GM21528 (cell line): ENCODE measurements at regions not wholly inside any gene's neighbourhood (a gene's known extent, or its start where the extent isn't known, plus 50 kb on each side); places are given as distances from the start of the nearest gene placed in this dataset.
"Not testable (repeated sequence)": the region's sequence is repeated elsewhere in the genome, so short reads cannot be mapped to it uniquely, and the experiment has no call there.

Source experiments
- ATAC-seq: cut with Tn5 transposase; IDR thresholded peaks from one replicate; pipeline ENCODE4 v1.9.1; 2021; ENCODE audit warnings: mild to moderate bottlenecking, moderate library complexity; ENCODE audit not compliant: unreplicated experiment, low FRiP score

DNA sequence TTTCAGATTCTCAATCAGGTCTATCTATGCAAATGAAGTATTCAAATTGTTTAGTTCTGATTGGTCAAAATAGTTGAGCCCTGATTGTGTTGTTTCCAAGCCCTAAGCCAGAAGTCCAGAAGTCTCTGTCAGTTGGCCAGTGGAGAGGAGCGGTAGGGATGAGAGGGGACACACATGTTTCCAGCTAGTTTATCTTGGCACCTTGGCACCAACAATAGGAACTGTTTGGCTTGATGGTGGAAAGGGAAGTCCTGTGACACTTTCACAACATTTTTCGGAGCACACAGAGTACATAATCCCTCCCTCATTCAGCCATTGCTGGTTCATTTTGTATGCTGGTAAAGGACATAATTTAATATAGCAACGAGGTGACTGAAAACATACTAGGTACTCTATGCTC is 1661.6 kb downstream of the SUCLG1 start:
- no peak for ATAC-seq

DNA sequence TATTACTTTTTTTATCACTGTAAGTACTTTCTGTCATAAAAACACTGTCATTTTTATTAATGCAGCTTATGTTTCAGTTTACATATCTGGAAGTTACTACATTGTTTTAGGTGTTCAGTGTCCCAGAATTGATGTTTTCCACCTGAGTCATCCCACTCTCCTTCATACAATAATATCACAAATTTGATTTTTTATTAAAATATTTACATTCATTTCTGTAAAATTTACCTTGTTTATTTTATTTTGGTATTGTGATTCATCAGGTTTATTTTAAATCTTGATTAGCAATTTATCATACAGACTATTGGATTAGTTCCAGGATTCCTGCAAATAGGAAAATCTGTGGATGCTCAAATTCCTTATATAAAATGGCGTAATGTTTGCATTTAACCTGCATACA is 1662.9 kb downstream of the SUCLG1 start:
- ATAC-seq, result no peak

DNA sequence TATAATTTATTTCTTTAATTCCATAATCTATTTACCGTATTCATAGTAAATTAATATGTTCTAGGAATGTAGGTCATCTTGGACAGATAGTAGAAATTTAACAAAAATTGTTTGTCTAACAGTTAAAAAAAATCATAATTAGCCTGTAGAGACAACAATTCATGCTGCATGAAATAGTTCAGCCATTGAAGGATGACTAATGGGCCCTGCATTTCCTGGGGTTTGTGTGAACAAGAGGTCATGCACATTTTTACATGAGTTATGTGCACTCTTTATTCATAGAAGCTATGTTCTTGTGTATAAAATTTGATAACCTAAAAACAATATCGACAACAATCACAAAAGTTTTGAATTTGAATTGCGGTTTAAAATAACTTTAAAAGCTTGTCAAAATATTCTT is 1663.6 kb downstream of the SUCLG1 start:
- ATAC-seq, result no peak

DNA sequence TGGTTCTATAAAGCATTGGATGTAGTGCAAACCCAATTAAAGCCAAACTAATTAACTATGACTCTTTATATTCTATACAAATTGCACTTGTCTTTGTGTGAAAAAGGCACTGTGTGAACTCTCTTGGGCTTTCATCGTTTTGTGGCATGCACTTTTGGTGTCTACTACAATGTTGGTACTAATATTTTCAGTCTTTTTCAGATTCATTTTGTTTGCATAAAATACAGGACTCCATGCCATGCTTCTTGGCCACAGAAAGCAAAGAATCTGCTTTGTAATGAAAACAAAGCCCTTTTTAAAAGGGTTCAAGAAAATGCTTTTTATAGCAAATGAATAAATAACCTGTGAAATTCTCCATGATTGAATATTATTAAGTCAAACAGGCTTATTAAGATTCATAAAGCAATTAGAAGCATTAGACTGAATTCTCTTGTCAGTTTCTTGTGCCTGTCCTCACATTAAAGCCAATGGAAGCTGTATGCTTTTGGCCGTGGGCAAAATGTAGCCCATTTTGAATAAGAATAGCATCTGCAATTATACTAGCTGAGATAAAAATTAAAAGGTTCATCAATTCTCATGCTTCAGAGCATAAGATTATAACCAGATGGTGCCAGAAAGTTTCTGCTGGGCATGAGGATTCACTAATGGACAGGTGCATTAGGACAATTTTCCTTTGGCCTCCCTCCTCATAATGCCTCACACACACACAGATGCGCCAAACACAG is 1665.2 kb downstream of the SUCLG1 start:
- ATAC-seq, result no peak

DNA sequence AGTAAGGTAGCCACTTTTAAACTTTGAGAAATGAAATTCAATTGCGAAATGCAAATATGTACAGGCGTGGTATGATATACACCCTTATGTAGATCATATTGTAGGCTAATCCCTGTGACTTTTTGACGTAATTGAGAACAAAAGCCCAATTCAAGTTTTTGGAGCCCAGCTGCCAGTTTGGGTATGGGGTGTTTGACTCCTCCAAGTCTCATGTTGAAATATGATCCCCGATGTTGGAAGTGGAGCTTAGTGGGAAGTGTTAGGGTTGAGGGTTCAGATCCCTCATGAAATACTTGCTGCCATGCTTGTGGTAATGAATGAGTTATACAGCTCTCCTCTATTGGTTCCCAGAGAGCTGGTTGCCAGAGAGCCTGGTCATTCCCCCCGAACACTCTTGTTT is 1666.8 kb downstream of the SUCLG1 start:
- ATAC-seq, result no peak

DNA sequence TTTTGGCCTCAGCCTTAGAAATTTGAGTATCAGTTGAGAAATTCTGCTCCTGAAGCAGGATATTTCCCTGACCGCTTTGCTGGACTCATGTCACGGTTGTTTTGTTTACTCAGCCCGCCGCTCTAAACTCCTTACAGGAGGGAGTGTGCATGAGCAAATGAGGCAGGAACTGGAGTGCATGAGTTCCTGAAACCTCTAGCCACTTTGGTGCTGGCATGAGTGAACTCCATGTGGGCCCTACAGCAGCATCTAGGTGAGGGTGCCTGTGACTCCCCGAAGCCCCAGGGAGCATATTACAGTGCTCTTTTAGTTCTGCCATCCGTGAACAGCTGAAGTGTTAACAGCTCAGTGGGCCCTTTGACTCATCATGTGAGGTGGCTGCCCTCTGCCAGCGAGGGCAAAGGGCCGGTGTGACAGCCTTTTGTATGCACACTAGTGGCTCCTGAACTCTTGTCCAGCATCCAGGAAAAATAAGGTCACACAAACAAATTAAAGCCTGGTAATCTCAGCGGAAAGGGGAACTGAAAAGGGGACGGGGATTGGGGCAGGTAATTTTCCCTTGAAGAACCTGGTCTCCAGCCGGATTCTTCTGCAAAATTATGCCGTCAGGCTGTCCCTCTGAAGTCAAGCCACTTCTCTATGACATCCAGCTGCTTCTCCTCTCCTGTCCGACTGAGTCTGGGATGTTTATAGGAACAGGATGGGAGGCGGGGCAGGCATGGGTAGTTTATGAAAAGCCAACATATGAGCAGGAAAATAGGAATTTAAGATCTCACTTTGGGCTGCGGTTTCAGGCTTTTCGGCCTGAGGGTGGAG is 1668.7 kb downstream of the SUCLG1 start:
- ATAC-seq, result no peak

DNA sequence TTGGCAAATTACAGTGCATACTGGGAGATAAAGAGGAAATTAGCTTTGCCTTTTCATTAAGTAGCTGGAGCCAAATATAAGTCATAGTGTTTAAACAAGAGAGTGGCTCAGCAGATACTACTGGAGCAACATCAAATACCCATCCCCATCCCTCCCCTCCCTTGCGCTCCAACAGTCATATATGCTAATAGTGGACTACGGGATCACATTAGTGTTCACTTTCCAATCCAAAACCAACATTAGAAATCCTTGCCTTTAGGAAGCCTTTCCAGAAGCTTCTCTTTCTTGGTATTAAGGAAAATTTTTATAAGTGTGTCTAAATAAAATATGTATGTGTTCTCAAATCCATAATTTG is 1669.3 kb downstream of the SUCLG1 start:
- no peak for ATAC-seq

DNA sequence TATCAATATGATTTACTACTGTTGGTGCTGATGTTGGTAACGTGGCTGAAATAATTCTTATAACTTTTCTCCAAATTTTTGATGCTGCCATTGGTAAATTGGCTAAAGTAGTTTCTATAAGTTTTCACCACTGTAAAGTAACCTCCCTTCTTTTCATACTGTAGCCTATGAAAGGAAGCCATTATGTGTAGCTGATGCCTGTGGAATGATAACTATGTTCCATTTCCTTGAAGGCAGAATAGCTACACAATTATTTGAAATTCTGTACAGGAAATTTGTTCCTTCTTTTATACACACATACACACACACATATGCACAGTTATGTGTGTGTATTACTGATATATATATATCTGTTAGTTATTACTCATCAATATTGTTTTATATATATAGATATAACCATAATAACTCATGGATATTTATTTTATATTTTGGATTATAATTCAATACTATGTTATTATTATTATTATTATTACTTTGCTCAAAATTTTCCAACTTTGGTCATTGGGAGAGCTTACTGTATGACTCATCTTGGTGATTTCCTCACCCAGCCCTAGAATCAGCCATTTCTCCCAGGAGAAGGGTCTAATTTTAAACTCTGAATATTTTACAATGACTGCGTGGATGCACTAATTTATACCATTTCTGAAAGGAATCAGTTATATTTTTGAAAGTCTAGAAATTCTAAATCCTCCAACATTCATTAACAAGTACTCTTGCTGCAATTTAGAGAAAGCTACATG is 1677.7 kb downstream of the SUCLG1 start:
- ATAC-seq, result no peak

DNA sequence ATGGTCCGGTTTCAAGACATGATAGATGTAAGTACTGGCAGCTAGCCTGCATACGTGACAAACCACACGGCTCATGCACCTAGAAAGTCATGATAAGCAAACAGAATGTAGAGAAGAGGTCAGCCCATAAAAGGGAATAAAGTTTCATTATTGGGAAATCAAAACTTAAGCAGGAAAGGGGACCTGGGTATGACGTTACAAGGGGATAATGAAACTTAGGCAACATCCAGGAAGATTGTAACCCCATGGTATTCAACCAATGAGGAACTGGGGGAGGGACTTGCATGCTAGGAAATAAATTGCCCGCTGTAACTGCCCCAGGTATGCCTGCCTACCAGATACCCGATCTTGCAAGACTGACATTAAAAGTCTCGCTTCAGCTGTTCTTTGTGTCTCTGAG is 1679.0 kb downstream of the SUCLG1 start:
- no peak for ATAC-seq

DNA sequence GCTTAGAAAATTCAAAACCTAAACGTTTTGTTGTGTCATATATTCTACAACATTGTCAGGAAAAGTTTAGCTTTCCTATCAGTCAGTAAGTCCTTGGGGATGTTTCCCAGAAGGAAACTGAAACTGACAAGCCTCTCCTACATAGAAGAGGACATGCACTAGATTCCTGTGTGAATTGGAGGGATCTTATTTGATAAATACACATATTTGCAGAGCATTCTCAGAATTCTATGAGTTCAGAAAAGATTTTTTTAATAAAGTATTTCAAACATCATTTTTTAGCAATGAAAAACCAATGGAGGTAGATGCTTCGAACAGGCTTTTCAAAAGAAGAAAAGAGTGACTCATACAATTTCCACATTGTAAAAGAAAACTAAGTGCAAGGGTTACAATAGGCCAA is 1706.7 kb downstream of the SUCLG1 start:
- no peak for ATAC-seq

DNA sequence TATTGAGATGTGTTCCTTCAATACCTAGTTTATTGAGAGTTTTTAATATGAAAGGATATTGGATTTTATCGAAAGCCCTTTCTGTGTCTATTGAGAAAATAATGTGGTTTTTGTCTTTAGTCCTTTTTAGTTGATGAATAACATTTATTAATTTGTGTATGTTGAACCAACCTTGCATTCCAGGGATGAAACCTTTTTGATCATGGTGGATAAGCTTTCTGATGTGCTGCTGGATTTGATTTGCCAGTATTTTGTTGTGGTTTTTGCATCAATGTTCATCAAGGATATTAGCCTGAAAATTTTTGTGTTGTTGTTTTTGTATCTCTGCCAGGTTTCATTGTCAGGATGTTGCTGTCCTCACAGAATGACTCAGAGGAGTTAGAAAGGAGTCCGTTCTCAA is 1710.4 kb downstream of the SUCLG1 start:
- ATAC-seq, result no peak

DNA sequence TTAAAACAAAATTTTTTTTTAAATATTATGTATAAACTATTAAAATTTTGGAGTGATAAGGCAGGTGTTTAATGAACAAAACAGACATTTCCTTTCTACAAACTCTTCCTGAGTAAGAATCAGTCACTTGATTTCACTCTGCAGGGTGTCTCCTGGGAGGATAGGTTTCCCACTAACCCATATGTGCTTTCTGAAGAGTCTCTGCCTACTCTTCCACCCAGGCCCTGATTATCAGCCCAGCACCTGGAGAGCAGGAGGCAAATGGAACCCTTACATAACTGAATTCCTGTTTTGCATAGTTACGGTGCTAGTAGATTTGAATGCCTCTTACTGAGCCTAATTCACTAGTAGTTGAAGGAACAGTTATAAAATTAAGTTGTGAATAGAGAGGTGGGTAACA is 1718.6 kb downstream of the SUCLG1 start:
- ATAC-seq, result no peak

DNA sequence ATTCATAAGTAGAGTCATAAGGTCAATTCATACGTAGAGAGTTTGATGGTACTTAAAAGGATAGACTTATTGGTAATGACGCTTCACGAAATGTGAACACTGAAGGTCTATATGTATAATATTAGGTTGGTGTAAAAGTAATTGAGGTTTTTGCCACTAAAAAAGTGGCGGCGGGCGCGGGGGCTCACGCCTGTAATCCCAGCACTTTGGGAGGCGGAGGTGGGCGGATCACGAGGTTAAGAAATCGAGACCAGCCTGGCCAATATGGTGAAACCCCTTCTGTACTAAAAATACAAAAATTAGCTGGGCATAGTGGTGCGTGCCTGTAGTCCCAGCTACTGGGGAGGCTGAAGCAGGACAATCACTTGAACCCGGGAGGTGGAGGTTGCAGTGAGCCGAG is 1721.1 kb downstream of the SUCLG1 start:
- ATAC-seq, result not testable (repeated sequence)

DNA sequence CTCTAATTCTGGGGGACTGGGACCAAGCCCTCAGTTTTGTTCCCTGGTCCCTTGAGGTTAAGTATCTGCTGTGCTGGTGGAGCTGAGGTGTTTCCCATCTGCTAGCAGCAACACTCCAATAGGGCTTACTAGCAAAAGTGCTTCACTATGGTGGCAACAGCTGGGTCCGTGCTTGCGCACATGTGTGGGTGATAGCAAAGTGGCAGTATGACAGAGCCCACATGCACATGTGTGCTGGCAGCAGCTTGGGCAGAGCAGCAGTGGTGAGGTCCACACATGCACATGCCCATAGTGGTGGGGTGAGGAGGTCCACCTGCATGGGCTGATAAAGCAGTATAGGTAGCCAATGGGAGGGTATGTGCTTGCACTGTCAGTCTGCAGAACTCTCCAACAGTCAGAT is 1723.7 kb downstream of the SUCLG1 start:
- ATAC-seq, result no peak

DNA sequence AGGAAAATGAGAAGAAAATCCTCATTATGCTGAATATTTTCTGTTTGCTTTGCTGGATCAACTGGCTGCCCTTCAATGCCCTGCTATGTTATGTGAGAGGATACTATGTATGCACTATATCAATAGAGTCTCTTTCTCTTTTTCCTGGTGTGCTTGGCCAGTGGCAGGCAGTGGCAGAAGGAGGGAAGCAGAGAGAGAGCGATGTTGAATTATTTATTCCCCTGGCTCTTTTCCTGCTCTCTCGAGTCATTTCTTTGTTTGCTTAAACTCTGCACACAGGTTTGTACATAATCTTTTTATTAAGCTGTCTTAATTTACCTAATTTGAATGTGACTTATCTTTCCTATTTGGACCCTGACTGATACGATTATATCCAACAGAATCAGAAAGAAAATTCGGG is 1727.3 kb downstream of the SUCLG1 start:
- ATAC-seq, result no peak

DNA sequence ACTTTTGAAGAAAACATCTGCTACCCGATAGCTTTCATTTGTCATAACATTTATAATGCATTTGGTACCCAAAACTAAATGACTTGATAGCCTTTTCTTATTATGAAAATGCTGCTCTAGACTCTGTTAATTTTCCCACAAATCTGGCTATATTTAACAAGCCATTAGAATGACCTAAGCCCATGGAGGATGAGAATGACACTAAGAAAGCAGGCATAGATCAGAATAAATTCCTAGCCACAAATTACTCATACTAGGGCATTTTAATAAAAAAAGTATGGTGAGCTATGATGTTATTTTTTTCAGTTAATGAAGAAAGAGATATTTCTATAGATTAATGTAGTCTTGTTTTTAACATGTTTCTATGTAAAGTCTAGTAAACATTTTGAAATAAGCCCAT is 1728.3 kb downstream of the SUCLG1 start:
- no peak for ATAC-seq

DNA sequence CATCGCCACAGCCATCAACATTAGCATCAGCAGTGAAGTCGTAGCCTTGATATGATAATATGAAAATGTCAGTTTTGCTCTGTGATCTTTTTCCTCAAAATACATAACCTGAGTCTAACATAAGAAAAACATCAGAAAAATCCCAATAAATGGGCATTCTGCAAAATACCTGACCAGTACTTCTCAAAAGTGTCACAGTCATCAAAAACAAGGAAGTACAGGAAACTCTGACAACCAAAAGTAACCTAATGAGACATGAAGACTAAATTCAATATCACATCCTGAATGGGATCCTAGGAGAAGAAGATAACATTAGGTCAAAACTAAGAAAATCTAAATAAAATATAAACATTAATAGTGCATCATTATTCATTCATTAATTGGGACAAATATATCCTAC is 1731.0 kb downstream of the SUCLG1 start:
- no peak for ATAC-seq

DNA sequence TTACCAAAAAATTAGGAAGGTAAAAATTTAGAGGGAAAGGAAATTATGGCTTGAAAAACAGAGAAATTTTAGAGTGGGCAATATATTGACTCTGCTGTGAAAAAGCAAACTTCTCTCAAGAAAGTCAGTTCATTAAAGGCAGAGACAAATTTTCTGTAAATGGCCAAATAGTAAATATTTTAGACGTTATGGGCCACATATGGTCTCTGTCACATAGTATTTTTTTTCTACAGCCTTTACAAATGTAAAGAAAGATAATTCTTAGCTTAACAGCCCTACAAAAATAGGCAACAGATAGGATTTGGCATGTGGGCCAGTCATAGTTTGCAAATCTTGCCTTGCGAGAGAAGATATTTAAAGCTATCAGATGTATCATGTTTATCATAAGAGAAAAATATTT is 1750.4 kb downstream of the SUCLG1 start:
- ATAC-seq, result no peak

DNA sequence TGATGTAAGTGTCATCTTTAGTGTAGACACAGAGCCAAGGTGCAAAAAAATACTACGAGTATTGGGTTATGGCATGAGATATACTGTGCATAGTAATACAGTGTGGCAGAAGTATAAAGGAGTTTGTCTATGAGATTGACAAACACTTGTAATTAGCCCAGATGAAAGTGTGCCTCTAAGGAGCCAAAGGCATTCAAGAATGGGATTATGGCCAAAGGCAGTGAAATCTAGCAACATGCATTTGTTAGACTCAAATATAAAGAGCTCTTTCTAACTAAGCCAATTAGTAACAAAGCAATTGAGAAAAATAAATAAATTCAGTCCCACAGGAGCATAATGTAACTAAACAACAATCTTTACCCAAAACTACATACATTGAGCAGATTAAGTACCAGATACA is 1761.8 kb downstream of the SUCLG1 start:
- ATAC-seq, result no peak

DNA sequence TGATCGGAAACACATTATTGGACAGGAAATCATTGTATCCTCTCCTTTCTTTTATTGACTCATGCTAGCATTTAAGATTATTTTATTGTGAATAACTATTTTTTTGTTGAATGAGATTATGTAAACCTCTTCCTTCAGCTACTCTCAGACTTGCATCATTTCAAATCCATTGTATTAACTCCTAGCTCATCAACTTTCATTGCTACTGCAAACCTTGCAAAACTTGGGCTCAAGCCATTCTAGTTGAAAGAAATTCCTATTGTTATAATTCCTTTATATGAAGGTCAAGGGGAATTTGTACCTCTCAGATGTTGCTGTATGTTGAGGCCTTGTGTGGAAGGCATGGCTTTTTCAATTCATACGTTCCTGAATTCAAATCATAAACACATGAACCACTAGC is 1764.6 kb downstream of the SUCLG1 start:
- no peak for ATAC-seq

DNA sequence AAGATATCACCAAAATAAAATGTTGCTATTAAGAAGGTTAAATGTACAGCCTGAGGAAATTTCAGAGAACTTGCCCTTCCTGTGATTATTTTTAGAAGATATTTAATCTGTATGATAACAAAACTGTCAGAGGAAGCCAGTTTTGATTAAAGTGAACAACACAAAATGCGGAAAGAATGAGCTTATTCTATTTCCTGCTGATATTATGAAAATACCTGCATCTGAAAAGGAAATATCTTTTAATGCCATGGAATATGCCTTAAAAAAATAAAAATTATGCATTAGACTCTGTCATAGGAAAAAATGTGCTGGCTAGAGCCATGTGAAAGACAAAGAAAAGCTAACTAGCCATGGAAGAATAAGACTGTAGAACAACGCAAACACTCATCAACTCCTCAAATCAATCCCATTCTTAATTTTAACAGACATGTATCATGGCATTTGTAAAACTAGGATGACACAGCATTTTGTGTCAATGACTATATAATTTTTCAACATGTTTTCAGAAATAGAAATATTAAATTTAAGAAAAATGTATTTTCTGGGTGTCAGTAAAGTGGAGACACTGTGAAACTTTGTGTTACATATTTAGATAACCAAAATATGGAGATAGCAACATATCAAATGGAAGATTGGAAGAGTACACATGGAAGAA is 1768.2 kb downstream of the SUCLG1 start:
- ATAC-seq, result no peak
